DND-41 (cell line): ENCODE measurements at regions not wholly inside any gene's neighbourhood (a gene's known extent, or its start where the extent isn't known, plus 50 kb on each side); places are given as distances from the start of the nearest gene placed in this dataset.
"Not testable (repeated sequence)": the region's sequence is repeated elsewhere in the genome, so short reads cannot be mapped to it uniquely, and the experiment has no call there.

Experiments used
- EZH2 ChIP-seq: IDR thresholded peaks from 3 replicates; pipeline ENCODE4 v1.6.1; 2012; ENCODE audit warnings: borderline replicate concordance, low read depth, mild to moderate bottlenecking, moderate library complexity, low read length, inconsistent platforms; ENCODE audit not compliant: severe bottlenecking
- TF ChIP-seq, protein P1 (sequence below): IDR thresholded peaks from 2 replicates; pipeline ENCODE4 v1.5.1; 2012; ENCODE audit warnings: borderline replicate concordance, low read length, moderate library complexity, mild to moderate bottlenecking; ENCODE audit not compliant: poor library complexity, severe bottlenecking; ENCODE audit errors: extremely low read depth

DNA sequence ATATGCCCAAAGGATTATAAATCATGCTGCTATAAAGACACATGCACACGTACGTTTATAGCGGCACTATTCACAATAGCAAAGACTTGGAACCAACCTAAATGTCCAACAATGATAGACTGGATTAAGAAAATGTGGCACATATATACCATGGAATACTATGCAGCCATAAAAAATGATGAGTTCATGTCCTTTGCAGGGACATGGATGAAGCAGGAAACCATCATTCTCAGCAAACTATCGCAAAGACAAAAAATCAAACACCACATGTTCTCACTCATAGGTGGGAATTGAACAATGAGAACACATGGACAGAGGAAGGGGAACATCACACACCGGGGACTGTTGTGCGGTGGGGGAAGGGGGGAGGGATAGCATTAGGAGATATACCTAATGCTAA, 51.3 kb upstream of the CD163 start:
- TF ChIP-seq, protein P1, sequence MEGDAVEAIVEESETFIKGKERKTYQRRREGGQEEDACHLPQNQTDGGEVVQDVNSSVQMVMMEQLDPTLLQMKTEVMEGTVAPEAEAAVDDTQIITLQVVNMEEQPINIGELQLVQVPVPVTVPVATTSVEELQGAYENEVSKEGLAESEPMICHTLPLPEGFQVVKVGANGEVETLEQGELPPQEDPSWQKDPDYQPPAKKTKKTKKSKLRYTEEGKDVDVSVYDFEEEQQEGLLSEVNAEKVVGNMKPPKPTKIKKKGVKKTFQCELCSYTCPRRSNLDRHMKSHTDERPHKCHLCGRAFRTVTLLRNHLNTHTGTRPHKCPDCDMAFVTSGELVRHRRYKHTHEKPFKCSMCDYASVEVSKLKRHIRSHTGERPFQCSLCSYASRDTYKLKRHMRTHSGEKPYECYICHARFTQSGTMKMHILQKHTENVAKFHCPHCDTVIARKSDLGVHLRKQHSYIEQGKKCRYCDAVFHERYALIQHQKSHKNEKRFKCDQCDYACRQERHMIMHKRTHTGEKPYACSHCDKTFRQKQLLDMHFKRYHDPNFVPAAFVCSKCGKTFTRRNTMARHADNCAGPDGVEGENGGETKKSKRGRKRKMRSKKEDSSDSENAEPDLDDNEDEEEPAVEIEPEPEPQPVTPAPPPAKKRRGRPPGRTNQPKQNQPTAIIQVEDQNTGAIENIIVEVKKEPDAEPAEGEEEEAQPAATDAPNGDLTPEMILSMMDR, result not testable (repeated sequence)
- not testable (repeated sequence) for TF ChIP-seq EZH2
